ENCODE measurements at regions not wholly inside any gene's neighbourhood (a gene's known extent, or its start where the extent isn't known, plus 50 kb on each side); places are given as distances from the start of the nearest gene placed in this dataset.

DNA sequence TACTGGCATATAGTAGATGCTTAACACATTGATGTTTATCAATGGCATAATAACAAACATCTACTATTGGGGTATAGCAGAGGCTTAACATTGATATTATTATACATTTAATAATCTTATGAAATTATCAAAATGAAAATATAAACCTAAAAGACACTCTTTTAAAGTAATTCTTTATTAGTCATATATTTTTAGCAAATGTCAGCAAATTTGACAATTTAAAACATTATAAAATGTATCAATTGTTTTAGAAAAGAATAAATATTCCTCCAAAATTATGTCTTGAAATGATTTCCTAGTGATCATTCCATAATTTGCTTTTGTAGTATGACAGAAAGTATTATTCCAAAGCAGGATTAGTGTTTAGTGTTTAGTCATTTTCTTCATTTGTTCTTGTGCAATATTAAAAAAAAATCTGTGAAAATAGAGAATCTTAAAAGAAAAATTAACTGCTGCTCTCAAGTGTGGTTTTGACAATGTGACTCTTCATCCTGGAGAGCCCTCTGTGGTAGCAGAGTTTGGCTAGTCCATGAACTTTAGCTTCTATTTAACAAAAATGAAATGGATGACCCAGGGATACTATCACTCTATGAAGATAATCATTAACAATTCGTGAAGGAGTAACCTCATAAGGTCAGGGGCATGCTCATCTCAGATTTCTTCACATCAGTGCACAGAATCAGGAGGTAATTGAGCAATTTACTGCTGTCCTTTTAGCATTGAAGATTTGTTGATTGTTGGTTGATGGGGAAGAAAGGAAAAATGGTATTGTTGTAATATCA, 1018.5 kb downstream of the LRFN5 start:
- no peak for DNase-seq (ENCODE audit: low read depth)

DNA sequence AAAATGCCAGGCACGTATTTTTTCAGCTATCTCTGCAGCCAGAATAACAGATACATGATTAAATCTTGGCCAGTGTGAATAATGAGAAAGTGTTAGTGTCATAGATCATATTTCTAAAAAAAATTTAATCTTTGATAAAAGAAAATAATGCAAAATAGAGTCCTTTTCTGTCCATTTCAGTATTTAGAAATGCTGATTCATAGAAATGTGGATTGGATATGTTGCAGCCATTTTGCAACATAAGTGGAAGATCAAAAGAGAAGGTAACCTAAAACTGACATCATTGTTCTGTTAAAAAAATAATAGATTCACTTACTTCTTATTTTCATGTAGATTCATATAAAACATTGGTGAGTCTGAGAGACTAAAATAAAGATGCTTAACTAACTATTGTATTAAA, 1010.3 kb downstream of the LRFN5 start:
- no peak for DNase-seq (ENCODE audit: low read depth)

DNA sequence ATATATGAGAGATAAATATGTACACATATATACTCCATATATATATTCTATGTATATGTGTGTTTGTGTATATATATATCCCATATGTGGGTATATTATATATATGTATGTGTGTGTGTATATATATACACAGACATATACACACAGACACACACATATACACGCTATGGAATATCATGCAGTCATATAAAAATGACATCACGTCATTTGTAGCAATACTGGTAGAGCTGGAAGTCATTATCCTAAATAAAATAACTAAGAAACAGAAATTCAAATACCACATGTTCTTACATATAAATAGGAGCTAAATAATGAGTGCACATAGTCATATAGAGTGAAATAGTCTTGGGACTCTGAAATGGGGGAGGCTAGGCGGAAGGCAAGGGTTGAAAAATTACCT, 1000.2 kb downstream of the LRFN5 start:
- DNase-seq (ENCODE audit: low read depth): no peak

DNA sequence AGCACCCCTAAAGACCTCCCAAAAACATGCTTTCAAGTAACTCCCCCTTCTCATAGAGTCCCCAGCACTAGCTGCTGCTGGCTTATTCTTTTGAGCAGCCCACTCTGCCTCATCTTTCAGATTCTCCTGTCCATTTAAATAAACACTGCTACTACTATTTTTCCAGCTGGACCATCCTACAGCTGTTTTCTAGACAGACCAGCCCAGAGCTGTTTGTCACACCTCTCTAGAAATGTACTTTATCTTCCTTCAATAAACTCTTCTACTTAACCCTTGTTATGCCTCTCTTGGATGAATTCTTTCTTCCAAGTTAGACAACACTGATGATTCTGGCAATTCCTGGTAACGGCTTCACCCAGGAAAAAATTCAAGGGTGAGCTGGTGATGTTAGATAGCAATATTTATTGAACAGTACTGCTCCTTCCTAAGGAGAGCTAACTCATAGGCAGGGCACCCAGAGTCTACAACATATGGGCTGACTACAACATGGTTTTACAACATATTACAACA, 995.7 kb downstream of the LRFN5 start:
- DNase-seq (ENCODE audit: low read depth): no peak

DNA sequence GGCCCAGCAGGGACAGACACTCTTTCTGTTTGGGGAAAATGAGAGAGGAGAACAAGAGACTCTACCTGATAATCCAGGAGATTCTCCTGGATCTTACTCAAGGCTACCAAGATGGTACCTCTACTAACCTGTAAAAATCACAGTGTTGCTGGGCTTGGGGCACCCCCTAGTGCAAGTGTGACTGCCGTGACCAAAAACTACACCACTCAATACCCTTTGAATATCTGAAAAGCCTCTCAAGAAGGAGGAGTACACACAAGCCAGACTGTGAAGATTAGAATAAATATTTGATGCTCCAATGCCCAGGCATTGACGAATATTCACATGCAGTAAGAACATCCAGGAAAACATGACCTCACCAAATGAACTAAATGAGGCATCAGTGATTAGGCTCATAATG, 965.4 kb downstream of the LRFN5 start:
- DNase-seq (ENCODE audit: low read depth): no peak

DNA sequence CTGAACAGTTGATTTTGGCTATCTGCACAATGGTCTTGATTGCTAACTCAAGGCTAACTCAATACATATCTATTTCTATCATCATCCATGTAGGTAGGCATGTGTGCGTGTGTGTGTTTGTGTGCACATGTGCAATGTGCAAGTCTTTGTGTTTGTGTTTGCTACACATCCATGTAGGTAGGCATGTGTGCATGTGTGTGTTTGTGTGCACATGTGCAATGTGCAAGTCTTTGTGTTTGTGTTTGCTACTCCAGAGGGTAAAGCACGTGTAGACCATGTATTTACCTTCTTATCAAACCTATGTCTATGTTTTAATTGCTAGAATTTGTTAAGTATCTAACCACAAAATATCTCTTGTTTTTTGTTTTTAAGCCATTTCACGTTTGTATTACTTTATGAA, 962.6 kb downstream of the LRFN5 start:
- no peak for DNase-seq (ENCODE audit: low read depth)

DNA sequence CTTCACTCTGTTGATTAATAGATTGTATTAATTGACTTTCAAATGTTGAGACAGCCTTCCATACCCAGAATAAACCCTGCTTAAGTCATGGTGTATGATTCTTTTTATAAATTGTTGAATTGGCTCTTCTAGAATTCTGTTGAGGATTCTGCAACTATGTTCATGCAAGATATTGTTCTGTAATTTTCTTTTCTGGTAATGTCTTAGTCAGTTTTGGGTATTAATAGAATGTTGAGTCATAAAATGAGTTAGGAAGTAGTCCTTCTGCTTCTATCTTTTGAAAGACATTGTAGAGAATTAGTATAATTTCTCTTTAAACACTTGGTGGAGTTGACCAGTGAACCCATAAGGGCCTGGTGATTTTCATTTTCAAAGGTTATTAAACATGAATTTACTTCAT, 958.9 kb downstream of the LRFN5 start:
- no peak for DNase-seq (ENCODE audit: low read depth)

DNA sequence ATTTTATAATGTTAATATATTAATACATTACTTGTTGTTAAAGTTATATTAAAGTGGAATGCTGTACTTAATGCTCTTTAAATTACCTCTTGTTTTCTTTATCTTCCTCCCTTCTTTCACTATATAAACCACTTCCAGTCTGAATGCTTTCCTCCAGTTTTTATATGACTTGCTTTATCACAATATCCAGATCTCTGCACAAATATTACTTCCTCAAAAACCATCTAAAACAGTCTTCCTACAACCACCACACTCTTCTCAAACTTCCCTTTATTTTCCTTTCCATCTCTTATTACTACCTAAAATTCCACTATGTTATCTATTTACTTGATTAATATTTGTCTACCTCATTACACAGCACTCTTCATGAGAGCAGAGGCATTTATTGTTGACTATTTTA, 956.6 kb downstream of the LRFN5 start:
- no peak for DNase-seq (ENCODE audit: low read depth)

DNA sequence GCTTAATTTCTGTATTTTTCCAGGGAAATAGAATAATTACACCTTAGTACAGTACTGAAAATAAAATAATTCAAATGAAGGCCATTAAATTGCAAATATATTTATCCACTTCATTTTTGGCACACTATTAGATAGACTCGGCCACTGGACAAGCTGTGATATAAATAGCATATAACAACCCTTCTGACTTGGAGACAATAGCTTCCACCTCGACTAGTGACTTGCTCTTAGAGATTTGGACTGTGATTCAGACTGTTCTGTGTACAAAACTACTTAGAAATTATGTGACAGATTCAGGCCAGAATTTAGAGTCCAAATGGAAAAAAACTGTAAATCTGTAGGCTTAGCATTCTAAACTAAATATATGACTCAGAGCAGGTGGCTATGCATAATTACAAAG, 949.9 kb downstream of the LRFN5 start:
- no peak for DNase-seq (ENCODE audit: low read depth)

DNA sequence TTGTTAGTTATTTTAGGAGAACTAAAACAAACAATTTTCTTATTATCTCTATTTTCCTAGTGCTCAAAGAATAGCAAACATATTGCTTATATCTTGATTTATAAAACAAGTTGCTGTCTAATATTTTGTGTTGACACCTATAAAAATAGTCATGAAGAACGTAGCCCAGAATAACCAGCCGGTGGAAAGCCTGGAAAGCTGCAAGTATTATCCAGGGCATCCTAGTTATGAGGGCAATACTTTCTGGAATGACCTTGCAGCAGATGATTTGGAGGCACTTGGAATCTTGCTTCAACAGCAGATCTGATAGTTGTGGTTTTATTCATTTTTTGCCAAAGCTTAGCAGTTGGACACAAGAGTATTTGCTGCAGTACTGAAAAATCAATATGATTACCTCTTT, 948.7 kb downstream of the LRFN5 start:
- DNase-seq (ENCODE audit: low read depth): no peak

DNA sequence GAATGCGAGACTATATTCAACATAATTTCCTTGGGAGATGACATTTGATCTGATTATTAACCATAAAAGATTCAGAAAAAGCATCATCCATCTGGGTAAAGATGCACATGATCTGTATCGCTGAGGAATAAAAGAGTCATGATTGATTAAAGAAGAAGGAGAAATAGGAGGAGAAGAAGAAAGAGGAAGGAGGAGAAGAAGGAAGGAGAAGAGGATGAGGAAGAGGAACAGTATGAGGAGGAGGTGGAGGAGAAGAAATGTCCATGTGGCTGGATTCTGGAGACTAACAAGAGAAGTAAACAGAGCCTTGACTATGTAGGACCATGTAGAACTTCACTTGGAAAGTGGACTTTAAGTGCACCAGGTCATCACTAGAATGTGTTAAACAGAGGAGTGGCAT, 947.4 kb downstream of the LRFN5 start:
- no peak for DNase-seq (ENCODE audit: low read depth)

DNA sequence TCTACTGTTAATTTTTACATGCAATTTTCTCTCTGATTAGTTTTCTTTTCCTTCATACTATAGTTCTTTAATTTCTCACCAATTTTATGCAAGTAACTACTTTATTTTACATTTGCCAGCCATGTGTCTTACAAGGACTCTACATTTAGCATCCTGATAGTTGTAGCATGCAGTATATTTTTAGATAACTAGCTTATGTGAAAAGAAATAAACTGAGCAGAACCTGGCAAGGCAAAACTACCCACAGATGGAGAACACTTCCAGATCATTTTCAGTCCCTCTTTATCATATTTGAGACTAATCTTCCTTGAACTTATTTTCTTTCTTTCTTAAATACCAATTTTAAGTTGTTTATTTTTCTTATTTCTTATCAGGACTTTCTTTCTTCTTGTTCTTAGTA, 943.6 kb downstream of the LRFN5 start:
- DNase-seq (ENCODE audit: low read depth): no peak

DNA sequence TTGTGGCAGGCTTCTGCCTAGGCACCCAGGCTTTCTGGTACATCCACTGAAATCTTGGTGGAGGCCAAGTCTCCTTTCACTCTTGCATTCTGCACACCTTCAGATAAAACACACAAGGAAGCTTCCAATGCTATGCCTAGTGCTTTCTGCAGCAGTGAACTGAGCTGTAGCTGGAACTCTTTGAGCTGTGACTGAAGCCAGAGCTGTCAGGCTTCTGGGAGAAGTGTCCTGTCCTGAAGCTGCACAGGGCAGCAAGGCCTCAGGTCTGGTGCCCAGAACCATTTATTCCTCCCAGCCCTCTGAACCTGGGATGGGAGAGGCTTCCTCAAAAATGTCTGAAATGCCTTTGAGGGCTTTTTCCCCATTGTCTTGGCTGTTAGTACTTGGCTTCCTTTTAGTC, 941.7 kb downstream of the LRFN5 start:
- DNase-seq (ENCODE audit: low read depth): no peak

DNA sequence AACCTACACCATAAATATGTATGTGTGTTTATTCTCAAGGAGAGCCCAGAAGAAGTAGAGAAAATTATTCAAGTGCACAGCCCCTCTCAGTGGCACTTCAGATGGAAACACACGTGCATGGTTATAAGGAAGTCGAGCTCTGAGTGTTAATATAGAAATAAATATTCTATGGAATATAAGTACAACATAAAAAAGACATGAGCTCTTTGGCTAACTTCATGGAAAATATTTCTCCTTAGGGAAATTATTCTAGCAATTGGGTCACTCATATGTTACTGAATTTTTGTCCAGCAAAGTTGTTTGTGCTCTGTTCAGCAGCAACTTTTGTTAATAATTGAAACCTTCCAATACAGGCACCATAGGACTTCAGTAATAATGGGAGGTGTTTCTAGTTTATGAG, 939.0 kb downstream of the LRFN5 start:
- no peak for DNase-seq (ENCODE audit: low read depth)

DNA sequence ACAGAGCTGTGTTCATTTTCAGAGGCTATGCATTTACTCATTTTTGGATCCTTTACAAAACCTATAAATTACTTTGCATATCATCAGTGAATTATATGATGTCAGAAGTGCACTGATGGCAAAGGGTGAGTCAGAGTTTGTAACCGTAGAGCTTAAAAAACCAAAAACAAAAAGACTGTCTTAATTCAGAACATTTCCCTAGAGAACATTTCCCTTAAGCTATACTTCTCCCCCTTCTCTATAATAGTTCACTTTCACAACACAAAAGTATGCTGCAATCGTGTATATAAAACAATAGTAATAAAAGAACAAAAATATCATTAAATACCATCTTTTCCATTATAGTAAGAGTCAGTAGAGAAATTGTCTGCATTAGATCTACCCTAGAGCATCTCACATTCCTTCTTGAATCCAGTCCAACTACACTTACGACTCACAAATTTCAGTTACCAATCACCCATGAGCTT, 934.9 kb downstream of the LRFN5 start:
- peak; percentile 8 for DNase-seq (ENCODE audit: low read depth)

DNA sequence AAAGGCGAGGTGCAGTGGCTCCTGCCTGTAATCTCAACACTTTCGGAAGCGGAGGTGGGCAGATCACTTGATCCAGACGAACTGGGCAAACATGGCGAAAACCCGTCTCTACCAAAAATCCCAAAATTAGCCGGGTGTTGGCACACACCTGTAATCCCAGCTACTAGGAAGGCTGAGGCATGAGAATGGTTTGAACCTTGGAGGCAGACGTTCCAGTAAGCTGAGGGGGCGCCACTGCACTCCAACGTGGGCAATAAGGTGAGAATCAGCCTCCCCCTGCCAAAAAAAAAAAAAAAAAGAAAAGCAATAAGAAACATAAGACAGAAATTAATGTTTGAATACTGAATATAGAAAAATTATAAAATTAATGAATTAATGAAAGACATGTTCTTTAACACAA, 928.7 kb downstream of the LRFN5 start:
- no peak for DNase-seq (ENCODE audit: low read depth)

DNA sequence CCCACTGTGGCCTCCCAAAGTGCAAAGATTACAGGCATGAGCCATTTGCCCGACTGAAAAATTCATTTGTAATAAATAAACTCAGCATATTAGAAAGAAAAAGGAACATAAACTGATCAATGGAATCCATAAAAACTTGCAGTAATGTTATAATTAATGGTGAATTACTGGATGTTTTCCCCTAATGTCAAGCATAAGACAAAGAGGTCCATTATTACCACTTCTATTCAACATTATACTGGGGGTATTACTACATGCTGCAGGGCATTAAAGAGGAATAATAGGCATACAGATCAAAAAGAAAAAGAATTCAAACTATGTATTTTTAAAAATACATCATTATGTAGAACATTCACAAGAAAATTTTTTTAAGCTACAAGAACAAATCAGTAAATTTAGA, 926.8 kb downstream of the LRFN5 start:
- DNase-seq (ENCODE audit: low read depth): no peak

DNA sequence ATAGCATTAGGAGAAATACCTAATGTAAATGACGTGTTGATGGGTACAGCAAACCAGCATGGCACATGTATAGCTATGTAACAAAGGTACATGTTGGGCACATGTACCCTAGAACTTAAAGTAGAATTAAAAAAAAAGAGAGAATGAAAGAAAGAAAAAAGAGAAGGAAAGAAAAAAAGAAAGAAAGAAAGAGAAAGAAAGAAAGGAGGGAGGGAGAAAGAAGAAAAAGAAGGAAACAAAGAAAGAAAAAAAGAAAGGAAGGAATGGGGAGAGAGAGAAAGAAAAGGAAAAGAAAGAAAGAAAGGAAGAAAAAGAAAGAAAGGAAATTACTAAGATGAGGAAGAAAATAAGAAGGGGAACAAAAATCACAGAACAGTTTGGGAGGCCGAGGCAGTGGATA, 925.5 kb downstream of the LRFN5 start:
- no peak for DNase-seq (ENCODE audit: low read depth)

DNA sequence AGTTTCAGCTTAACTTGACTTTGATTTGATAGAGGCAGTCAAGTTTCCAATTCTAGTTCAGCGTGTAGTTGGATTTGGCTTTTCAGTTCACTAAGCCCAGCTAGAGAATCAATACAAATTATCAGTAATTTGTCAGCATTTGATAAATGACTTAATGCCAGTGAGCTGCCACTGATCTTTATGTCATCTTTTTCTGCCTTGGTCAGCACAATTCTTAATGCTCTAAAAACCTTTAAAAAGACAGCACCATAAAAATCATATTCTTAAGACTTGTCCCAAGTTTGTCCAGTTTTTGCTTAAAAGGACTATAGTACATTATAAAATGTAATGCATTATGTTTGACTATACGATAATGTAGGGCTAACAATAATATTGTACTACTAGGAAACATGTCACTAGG, 920.5 kb downstream of the LRFN5 start:
- no peak for DNase-seq (ENCODE audit: low read depth)

DNA sequence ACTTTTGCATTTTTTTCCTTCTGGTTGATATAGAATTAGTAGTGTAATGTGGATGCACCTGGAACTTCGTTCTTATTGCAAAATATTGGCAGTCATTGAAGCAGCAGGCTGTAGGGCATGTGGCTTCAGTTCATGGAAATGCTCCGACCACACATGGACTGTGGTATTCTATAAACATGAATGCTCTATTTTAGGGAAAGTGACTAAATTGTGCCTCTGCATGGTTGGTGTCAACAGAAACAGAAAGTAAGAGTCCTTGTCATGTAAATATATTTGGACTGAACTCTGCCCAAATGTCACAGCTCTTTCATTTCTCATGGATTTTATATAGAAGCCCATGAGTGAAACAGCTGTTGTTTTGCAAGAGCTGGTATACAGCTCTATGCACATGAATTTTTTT, 917.0 kb downstream of the LRFN5 start:
- no peak for DNase-seq (ENCODE audit: low read depth)

DNA sequence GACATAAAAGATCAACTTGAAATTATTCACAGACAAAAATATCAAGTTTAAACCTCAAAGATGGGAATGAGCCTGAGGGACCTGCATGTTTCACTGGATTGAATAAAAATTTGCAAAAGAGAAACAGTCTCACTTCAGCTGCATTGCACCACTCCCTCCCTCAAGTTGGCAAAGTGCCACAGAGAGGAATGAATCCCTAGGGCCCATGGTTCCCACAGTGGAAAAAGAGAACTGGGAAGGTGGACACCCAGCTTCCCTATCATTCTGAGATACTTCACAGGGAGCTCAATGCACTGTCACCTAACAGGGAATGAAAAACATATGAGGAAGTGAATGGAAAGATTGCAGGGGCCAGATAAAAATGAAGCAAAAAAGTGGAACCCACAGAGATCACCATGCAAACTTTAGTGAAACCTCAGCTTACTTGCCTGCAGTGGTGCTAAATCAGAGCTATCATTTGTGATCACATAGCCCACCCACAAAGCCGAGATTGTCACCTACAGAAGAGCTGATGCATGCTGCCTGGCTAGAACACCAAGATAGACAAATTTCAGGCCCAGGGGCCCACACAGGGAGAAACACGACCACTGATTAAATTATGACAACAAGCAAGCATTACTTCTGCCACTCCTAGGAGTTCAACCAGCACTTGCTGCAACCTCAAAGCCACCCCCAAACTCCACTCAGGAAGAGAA, 911.3 kb downstream of the LRFN5 start:
- no peak for DNase-seq (ENCODE audit: low read depth)

DNA sequence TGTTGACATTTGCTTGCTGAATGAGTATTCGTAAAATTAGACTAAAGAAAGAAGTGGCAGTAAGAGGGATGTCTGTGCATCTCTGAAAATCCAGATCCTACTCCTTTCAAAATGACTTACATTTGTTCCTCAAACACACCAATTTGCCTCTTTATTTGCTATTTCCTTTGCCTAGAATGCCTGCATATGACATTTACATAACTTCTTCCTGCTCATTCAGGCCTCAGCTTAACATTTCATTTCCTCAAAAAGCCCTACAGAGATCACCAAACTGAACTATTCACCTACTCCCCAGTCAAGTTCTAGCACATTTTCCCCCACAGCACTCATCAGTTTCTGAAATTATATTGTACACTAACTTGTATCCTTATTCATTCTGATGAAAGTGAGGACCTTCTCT, 907.2 kb downstream of the LRFN5 start:
- DNase-seq (ENCODE audit: low read depth): no peak

DNA sequence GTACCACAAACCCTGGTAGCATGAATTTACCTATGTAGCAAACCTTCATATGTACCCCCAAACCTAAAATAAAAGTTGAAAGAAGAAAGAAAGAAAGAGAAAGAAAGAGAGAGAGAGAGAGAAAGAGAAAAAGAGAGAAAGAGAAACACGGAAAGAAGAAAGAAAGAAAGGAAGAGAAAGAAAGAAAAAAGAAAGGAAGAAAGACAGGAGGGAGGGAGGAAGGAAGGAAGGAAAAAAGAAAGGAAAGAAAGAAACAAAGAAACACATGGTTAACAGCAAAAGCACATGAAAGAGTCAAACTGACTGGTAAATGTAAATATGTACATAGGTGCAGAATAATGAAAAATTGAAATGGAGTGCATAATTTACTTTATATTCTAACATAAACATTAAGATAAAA, 903.4 kb downstream of the LRFN5 start:
- DNase-seq (ENCODE audit: low read depth): no peak

Measured in iris pigment epithelial cell (primary cell).